Frontal cortex (tissue), 3 donors: ENCODE measurements at regions not wholly inside any gene's neighbourhood (a gene's known extent, or its start where the extent isn't known, plus 50 kb on each side); places are given as distances from the start of the nearest gene placed in this dataset.
"Not testable (repeated sequence)": the region's sequence is repeated elsewhere in the genome, so short reads cannot be mapped to it uniquely, and the experiment has no call there.

Experiments used
- DNase-seq, 2 donors: peaks; one replicate each; pipeline ENCODE4 v3.0.0; 2012; ENCODE audit warnings: low spot score in 2 of 2
- FAIRE-seq: peaks from 2 replicates; lab custom pipeline; 2012; peaks lifted over from hg19 to GRCh38; lab: Jason Lieb, UNC
- donor health status: control.
- donor health status: control.
- donor health status: control.

DNA sequence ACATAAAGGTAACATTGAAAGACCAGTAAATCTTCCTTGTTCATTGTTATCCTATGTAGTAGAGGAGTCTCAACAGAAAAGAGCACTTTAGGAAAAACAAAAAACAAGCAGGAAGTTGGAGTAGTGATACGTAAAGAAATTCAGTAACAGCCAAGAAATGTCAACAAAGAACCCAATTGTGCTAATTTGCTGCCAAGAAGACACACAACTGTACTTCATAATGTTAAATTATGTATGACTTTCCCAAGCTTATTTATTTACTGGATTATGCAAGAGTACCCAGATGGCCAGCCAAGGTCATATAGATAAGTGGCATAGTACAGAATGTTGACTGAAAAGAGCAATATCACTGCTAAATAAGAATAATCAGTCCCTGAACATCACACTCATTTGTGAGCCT, 264.7 kb upstream of the CCDC179 start:
- FAIRE-seq: no peak
- no peak for DNase-seq

DNA sequence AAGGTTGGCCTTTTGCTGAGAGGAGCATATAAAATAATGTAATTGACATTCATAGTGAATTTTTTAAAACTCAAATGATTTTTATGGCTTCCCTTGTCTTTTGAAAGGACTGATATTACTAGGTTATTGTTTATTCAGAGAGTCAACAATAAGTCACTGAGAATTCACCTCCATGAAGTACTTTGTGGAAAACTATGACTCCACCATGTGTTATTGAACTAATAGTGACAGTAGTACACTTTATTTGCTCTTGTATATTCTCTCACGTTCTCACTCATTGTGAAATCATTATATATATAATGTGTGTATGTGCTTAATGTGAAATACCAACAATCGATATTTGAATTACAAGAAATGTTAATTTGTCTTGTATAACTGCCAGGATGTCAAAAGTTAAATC, 267.4 kb upstream of the CCDC179 start:
- FAIRE-seq: no peak
- no peak for DNase-seq

DNA sequence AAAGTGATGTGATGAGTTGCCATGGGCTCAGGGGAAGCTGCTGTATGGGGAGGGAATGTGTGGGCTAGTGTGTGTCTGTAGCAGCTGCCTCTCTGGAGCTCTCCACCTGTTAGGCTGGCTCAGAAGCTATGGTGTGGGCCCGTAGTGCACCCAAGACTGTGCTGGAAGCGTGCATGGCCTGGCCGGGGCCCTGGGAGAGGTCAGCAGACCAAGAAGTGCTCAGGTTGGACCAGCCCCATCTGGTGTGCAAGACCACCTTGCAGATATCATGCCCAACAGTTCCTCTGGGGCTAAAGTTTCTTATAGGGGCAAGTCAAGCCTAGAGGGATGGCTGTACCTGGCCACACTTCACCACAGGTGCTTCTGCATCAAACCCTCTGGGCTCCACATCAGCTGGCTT, 274.4 kb upstream of the CCDC179 start:
- no peak for DNase-seq
- FAIRE-seq: no peak

DNA sequence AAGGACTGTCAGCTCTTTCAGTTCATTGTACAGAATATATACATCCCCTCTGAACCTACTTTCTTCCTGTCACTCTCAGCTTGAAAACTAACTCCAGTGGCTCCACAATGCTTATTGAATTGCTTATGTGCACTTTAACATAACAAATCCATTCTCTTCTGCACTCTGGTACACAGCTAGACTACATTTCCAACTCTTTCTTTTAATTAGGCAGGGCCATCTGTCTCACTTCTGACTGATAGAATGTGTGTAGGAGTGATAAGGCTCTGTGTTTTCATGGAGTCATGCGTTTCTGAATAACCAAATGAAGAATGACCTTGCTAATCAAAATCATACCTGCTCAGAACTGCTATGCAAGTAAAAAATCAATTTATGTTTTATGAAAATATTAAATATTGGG, 278.5 kb upstream of the CCDC179 start:
- no peak for DNase-seq

DNA sequence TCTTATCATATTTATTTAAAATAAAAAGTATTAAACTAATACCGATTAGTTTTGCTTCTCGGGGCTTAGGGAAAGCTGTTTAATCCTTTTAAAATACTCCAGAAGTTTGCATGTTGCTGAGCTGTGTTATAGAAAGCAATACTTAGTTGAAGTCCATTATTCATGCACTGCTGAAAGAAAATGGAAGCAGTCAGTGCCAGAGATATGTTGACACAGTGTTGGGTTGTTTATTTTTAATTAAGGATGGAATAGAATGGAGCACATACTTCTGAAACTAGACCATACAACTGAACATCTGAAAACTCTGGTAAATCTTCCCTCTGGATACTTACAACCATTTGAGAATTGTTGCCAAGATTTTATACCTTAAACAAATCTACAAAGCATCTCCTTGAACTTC, 282.7 kb upstream of the CCDC179 start:
- DNase-seq (no peak), FAIRE-seq (no peak)

More for the DNA sequence above, 278.5 kb upstream of the CCDC179 start:
- FAIRE-seq: no peak

DNA sequence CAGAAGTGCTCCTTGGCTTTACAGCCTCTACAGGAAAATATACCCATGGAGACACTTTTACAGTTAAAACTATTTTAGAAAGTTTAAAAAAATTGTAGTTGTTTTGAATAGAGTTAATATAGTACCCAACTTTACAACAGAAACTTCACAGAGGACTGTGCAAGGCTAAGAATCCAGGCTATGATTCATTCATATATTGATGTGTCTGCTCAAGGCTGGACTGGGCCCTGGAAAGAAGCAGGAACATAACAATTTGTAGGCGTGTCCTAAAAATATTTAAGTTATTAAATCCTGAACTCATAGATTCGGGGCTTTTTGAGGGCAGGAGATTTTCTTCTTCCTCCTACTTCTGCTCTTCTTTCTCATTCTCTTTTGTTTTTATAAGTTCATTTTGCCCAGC, 291.5 kb upstream of the CCDC179 start:
- FAIRE-seq: no peak
- no peak for DNase-seq

DNA sequence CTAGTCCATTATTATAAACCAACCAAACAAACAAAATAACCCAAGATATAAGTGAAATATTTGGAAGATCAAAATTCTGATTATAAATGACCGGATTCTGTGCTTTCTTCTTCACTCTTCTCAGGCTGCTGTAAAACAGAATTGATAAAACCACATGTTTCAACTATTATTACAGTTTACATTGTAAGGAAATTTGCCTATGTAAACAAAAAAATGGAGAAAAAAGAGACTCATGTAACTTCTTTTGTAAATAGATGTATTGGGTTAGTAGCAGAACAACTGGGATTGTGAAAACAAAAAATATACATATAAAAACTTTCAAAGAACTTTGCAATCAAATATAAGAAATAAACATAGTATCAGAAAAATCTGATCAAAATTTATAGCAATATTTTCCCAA, 295.2 kb upstream of the CCDC179 start:
- no peak for FAIRE-seq
- no peak for DNase-seq

DNA sequence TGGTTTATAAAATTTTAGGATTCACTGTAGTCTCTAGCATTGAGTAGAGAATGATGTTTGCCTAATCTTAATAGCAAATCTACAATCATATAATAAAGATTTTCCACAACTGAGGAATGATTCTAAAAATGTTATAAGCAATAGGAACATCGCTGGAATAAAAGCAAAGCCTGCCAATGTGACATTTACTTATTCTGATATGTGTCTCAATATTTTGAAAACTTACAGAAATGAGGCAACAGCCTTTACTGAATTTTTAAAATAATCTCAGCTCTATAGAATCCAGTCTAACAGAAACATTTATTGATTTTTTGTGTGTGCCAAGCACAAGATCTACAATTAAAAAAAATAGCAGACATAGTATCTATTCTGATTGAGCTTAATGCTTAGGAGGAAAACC, 303.7 kb upstream of the CCDC179 start:
- FAIRE-seq (no peak), DNase-seq (no peak)

DNA sequence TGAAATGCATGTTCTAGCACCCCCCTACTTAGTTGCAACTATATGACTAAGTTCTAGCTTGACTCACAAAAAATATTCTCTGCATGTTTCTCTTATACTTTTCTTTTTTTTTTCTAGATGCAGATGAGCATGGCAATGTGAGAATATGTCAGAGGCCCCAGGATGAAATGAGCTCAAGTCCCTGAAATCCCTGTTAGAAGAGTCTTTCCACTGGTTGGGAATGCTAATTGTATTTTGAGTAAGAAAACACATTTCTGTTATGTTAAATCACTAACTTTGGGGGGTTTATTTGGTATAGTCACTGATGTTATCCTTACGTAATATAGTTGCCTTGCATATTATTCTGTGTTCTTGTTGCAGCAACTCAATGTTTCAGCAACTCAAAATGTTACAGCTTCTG, 306.1 kb upstream of the CCDC179 start:
- no peak for DNase-seq

DNA sequence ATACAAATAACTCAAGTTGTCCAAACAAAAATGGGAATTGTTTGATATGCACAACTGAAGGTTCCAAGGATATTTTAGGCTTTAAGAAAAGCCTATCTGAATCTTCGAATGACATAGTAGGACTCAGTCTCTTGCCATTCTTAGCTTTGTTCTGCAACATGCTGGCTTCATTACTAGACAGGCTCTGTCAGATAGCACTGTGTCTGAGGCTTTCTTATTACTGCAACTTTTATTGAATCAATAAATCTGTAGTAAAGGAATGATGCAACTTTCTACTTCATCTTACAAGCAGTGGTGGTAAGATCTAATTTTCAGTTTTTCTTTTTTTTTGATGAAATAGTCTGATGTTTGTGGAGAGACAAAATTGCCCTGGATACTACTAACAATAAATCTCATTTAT, 319.3 kb upstream of the CCDC179 start:
- FAIRE-seq (no peak), DNase-seq (no peak)

More for the DNA sequence above, 306.1 kb upstream of the CCDC179 start:
- FAIRE-seq: no peak

DNA sequence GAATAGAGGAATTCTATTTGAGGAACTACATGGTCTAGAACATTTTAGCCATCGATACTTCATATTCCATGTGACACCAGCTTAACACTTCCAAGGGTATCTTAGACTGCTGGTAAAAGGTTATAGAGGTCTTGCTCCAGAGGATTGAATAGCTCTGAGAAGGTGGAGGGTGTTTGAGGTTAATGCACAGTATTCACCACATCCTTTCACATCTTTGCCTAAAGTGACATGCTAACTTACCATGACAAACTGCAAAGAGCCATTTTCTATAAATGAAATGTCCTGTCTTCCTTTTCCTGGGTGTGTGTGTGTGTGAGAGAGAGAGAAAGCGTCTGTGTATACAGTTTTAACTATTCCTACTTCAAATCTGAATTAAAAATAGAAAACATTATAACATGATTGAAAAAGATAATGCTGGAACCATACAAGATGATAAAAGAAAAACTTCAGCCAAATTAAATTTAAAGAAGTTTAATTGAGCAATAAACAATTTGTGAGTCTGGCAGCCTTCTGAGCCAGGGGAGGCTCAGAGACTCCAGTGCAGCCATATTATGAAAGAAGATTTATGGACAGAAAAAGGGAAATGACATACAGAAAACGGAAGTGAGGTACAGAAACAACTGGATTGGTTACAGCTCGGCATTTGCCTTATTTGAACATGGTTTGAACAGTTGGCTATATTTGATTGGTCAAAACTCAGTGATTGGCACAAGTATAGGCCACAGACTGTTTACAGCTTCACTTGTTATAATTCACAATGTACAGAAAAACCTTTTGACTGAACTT, 320.9 kb upstream of the CCDC179 start:
- no peak for FAIRE-seq
- DNase-seq: no peak

DNA sequence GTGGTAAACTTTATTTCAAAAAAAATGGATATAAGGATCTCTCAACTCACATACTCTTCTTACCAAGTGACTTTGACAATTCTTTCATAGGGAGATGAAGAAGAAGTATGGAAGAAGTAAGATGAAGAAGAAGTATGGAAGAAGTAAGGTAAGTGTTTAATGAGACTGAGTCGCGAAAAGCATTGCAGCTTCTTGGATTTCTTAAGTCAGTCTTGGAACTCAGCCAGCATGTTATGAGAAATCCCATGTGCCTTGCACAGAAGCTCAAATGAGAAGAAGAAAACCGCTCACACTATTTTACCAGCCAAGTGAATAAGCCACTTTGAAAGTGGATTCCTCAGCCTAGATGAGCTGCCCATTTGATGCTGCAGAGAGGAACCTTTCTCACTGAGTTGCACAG, 332.0 kb upstream of the CCDC179 start:
- FAIRE-seq: no peak
- no peak for DNase-seq

DNA sequence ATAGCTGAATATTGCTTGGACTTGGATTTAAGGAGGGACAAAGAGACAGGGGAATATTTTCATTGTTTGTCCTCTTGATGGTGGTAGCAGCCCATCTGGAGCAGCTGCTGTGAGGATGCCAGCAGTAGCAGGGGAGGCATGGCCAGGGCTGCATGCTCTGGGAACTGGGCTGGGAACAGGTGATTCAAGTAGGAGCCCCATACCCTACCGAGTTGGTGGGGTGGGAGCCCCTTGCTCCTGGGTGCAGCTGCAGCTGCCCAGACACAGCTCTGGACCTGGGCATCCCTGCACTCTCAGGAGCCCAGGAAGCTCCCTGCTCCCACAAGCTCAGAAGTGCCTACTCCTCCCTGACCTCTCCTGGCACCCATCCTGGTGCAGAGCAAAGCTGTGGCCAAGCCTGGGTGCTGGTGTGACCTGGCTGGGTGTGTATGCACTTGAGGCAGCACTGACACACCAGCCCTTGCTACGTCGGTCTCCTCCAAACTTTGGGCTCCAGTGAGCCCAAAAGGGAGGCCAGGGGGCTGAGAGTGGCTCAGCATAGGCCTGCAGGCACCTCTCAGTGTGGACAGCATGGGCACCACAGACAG, 341.8 kb upstream of the CCDC179 start:
- DNase-seq (no peak), FAIRE-seq (no peak)

DNA sequence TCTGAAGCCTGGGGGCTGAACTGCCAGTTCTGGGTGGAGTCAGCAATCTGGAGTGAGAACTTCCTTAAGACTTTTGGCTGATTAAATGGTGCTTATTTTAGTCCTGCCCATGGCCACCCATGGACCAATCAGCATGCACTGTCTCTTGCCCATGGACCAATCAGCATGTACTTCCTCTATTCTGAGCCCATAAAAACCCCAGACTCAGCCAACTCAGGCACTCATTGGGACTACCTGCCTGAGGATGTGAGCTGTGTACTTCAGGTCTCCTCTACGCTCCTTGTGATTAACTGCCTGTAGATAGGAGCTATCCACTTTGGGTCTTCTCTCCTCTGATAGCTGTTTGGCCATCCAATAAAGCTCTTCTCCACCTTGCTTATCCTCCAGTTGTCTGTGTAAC, 342.3 kb upstream of the CCDC179 start:
- FAIRE-seq: no peak

DNA sequence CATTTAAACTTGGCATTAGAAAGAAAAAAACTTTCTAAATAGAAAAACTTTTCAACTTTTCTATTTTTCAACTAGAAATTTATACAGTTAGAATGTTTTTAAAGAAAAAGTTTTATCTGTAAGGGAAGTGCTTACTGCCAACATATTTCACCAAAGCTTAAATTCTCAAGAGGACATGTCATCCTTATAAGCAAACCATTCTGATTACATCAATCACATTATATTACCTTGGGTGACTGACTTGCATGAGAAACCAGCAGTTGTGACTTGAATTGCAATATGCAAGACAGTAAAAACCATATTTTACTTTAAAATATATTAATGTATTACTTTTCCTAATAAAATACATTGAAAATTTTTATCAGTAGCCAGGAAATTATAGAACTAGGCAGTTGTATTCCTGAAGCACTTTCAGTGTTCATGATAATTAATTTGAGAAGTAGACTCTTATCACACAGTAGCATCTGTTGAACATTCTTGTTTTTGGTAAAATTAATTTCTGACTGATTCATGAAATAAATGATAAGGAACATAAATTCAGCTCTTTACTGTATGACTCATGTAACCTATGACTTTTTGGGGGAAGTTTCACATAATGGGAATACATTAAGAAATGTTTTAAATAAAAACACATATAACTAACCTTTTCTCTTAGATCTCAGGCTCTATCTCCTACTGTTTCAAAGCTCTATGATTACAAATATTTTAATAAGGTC, 345.0 kb upstream of the CCDC179 start:
- DNase-seq: no peak
- no peak for FAIRE-seq

More for the DNA sequence above, 342.3 kb upstream of the CCDC179 start:
- no peak for DNase-seq

DNA sequence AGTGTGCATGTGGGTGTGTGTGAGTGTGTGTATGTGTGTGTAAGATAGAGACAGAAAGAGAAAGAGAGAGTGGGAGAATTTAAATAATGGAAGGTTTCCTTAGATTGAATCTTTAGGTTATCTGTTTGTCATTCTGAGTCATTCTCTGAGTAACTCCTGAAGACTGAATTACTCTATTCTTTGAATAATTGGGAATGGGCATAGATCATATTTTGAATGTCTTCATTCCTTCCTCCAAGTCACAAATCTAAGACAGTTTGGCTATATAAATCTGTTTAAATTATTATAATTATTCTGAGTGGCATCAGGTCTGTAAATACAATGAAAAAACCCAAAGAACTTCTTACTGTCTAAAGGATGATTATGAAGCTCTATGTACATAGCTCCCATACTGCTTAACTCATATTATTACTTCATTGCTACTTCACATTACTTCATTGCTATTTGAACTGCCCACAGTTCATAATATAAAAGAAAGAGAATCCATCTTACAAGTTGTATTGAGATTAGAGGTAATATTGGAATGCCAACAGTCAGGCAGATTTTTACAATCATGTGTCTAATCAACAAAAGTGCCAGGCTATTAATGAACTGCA, 346.6 kb upstream of the CCDC179 start:
- FAIRE-seq (no peak), DNase-seq (no peak)

DNA sequence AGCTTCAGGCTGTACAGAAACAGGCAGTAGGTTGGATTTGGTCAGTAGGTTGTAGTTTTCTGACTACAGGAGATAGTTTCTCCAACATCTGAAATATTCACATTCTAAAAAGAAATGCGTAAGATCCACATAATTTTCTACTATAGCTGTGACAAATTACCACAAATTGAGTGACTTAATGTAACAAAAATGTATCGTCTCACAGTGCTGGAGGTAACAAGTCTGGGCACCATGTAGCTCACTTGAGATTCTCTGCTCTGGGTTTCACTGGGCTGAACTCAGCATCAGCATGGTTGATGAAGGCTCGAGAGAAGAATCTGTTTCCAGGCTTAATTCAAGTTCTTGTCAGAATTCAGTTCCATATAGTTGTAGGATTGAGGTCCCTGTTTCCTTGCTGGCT, 350.9 kb upstream of the CCDC179 start:
- DNase-seq (no peak), FAIRE-seq (no peak)

DNA sequence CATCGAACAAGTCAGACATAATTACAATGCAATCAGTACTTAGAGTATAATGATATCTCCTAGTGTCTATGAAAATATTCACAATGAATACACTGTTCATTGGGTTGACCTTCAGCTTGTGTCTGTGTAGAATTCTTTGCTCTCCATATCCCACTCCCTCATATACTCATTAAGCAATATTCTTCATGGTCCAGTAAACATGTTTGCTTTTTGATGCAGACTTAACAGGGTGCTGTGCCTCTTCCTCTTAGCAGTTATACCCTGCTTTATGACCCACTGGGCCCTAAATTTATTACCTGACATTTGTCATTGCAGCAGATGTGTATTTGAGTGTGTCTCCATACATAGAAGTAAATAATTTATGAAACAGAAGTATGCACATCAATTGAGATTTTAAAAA, 352.5 kb upstream of the CCDC179 start:
- DNase-seq (no peak), FAIRE-seq (no peak)

DNA sequence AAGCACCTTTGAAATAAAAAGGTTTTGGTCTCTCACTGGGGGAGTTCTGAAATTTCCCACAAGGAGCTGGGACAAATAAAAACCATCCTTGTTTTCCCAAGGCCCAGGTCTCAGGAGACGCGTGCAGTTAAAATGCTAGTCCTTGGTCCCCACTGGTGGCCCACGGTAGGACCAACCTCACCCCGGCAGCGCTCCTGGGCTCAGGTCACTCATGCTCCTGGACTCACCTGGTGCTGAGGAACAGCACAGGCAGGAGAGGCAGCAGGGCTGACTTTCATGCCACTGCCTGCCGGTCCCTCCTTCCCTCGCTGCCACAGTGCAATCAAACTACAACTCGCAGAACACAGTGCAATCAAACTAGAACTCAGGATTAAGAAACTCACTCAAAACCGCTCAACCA, 356.8 kb upstream of the CCDC179 start:
- no peak for DNase-seq
- FAIRE-seq: no peak

DNA sequence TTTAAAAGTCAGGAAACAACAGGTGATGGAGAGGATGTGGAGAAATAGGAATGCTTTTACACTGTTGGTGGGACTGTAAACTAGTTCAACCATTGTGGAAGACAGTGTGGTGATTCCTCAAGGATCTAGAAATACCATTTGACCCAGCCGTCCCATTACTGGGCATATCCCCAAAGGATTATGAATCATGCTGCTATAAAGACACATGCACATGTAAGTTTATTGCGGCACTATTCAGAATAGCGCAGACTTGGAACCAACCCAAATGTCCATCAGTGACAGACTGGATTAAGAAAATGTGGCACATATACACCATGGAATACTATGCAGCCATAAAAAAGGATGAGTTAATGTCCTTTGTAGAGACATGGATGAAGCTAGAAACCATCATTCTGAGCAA, 359.8 kb upstream of the CCDC179 start:
- not testable (repeated sequence) for FAIRE-seq, DNase-seq

DNA sequence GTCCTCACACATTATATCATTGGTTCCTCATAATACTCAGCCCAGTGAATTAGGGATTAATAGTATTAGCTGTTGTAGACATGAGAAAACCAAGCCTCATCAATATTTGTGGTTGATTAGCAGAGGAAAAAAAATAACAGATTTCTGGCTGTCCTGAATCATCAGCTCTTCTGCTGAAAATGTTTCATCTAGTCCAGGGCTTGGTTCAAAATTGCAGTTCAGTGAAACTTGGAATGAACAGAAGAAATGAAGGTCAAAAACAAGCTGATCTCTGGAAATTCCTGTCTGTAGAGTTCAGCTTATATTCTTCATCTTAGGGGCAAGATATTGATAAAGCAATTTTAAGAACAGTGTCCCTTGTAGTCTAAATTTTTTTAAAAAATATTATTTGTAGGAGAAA, 361.1 kb upstream of the CCDC179 start:
- DNase-seq (no peak), FAIRE-seq (no peak)
